HG02970 (cell line): ENCODE measurements at regions not wholly inside any gene's neighbourhood (a gene's known extent, or its start where the extent isn't known, plus 50 kb on each side); places are given as distances from the start of the nearest gene placed in this dataset.
"Not testable (repeated sequence)": the region's sequence is repeated elsewhere in the genome, so short reads cannot be mapped to it uniquely, and the experiment has no call there.

Experiments used
- ATAC-seq: cut with Tn5 transposase; IDR thresholded peaks from one replicate; pipeline ENCODE4 v1.9.1; 2021; ENCODE audit warnings: mild to moderate bottlenecking, moderate library complexity, moderate number of reproducible peaks; ENCODE audit not compliant: unreplicated experiment, low FRiP score

- no peak for ATAC-seq
These were observed 942.2 kb downstream of the CNTNAP5 start for GRCh38 chr2:124967325-124967724.

DNA sequence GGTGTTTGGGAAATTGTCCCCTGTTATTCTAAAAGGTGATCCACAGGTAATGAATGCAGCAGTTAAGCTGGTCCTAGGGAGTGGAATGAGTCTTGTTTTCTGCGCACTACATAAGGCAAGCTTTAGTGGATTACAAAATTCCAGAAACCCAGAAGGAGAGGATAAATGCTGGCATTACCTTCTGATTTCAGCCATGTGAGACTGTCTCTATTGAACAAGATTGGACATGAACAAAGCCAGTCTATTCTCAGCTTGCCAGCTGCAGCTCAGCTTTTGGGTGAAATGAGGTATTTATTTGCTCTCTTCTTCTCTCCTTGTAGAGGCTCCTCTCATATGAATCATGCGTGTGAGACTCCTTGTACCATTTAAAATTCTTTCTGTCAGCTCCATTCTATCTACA, 944.9 kb downstream of the CNTNAP5 start:
- no peak for ATAC-seq

- ATAC-seq: no peak
These were observed 948.3 kb downstream of the CNTNAP5 start for GRCh38 chr2:124973396-124973795.

DNA sequence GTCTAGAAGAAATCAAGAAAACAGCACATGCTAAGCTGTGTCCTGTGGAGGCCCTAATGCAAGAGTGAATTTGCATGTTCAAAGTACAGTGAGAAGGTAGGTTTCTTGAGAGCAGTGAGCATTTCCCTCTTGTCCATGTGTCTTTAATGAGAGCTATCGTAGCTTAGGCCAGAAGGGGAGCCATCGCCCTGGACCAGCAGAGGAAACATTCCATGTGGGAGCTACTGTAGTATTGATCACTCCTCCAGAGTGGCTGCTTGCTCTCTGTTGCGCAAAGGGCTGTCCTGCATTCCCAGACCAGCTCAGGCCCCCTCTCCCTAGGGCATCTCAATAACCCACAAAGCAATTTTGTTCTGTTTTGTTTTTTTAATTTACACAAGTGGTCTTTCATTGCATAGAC, 950.1 kb downstream of the CNTNAP5 start:
- ATAC-seq: no peak

- no peak for ATAC-seq
These were observed 950.6 kb downstream of the CNTNAP5 start for GRCh38 chr2:124975648-124976047.

DNA sequence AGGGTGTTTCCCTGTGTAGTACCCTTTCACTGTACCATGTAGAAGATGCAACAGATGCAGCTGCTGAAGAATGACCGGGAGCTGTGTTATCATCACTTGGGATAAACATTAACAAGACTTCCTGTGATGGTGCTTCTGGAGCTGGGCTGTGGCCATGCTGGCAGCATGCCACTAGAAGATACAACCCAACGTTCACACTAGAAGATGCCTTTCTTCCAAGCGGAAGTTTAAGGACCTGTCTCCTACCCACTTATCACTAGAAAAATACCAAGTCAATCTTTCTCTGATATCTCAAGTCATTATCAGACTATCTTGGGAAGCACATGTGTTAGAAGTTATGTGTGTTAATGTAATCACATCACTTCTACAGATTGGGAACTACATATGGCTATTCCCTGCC, 953.5 kb downstream of the CNTNAP5 start:
- ATAC-seq: no peak

- no peak for ATAC-seq
These were observed 958.5 kb downstream of the CNTNAP5 start for GRCh38 chr2:124983595-124983994.

DNA sequence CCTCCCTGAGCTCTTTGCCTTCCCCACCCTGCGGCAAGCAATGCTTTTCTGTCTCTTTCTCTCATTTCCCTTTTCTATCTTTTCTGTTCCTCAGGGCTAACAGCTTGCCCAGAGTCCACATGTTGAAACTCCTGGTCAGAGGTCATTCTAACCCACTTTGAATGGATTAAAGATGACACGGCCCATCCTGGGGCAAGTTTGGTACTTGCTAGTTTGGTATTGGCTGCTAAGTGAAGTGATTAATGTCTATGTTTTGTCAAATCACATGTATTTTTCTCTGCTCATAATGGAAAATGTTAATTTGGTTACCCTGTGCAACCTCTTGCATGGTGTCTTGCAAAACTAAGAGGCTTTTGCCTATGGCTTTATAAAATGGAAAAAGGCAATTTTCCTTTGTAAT, 960.2 kb downstream of the CNTNAP5 start:
- no peak for ATAC-seq

GRCh38 chr2:124986136-124986535, 961.0 kb downstream of the CNTNAP5 start:
- ATAC-seq: no peak

DNA sequence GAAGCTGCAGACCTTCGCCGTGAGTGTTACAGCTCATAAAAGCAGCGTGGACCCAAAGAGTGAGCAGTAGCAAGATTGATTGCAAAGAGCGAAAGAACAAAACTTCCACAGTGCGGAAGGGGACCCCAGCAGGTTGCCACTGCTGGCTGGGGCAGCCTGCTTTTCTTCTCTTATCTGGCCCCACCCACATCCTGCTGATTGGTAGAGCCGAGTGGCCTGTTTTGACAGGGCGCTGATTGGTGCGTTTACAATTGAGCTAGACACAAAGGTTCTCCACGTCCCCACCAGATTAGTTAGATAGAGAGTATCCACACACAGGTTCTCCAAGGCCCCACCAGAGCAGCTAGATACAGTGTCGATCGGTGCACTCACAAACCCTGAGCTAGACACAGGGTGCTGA, 961.8 kb downstream of the CNTNAP5 start:
- not testable (repeated sequence) for ATAC-seq

- not testable (repeated sequence) for ATAC-seq
These were observed 962.3 kb downstream of the CNTNAP5 start for GRCh38 chr2:124987436-124987835.

DNA sequence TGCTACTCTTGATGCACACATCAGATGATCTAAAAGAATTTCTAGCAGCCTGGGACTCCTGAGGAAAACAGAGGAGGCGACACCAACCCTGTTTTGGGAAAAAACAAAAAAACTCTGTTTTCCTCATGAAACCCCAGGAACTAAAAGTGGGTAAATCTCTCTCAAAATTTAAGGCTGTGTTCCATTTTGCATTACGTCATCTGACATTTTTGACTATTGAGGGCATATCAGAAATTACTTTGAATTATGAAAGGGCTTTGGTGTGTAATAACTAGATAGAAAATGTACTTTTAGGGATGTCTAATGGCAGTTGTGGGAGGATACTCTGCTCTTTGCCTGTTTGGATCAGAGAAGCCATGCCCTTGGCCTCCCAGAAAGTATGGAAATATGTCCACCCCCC, 963.0 kb downstream of the CNTNAP5 start:
- ATAC-seq: no peak

DNA sequence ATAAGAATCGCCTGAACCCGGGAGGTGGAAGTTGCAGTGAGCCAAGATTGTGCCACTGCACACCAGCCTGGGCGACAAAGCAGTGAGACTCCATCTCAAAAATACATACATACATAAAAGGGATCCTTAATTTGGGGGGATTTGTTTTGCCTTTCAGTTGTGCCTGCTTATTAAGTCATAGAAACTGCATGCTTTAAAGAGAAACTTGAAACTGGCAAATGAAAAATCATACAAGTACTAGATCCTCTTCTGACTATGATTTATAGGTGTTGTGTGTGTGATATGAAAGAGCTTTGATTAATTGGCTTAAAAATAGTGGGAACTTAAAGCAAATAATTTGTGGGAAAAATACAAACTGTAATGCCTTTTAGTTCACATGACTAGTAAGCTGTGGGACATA, 963.7 kb downstream of the CNTNAP5 start:
- no peak for ATAC-seq

DNA sequence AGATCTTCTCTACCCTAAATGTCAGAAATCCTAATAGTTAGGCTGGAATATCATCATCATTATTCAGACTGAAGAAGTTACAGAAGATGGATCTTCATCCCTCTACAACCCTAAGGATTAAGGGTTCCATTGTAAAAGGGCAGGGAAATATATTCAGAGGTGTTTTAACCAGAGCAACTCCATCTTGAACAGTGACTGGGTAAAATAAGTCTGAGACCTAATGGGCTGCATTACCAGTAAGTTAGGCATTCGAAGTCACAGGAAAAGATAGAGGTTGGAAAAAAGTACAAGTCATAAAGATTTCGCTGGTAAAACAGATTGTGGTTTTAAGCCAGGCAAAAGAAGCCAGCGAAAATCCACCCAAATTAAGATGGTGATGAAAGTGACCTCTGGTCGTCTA, 968.7 kb downstream of the CNTNAP5 start:
- no peak for ATAC-seq

GRCh38 chr2:124995185-124995912, 970.3 kb downstream of the CNTNAP5 start:
- no peak for ATAC-seq

DNA sequence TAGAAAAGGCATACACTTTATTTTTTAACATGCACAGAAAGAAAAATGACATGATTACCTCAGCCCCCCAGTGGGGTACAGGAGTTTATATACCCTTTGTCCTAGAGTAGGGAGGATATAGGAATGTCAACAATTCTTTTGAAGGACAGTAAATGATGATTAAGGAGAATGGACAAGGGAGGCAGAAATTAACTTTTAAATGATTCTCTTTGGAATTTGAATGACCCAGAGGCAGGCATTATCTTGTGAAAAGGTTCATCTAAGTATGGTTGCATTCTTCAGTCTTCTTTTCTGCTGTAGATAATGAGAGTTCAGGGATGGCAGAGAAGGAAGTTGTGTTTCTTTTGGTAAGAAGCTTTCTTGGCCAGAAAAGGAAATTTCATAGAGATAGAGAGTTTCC, 971.3 kb downstream of the CNTNAP5 start:
- no peak for ATAC-seq

DNA sequence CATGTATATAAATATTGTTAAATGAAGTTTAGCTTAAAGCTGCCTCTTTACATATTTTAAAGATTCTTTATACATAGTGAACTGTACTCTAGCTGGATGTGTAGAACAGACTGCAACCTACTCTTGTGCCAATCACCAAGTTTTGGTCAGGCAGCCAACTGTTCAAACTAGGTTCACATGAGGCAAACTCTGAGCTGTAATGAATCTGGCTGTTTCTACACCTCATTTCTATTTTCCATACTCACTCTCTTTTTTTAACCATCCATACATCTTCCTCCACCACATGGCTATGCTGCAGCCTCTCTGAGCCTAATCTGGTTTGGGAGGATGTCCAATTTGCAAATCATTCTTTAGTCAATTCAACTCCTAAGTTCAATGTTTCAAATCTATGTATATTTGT, 974.8 kb downstream of the CNTNAP5 start:
- ATAC-seq: no peak

GRCh38 chr2:125004106-125004800, 979.2 kb downstream of the CNTNAP5 start:
- no peak for ATAC-seq

GRCh38 chr2:125006676-125007075, 981.6 kb downstream of the CNTNAP5 start:
- no peak for ATAC-seq

DNA sequence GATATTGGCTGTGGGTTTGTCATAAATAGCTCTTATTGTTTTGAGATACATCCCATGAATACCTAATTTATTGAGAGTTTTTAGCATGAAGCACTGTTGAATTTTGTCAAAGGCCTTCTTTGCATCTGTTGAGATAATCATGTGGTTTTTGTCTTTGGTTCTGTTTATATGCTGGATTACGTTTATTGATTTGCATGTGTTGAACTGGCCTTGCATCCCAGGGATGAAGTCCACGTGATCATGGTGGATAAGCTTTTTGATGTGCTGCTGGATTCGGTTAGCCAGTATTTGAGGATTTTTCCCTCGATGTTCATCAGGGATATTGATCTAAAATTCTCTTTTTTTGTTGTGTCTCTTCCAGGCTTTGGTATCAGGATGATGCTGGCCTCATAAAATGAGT, 1003.6 kb downstream of the CNTNAP5 start:
- ATAC-seq: not testable (repeated sequence)

DNA sequence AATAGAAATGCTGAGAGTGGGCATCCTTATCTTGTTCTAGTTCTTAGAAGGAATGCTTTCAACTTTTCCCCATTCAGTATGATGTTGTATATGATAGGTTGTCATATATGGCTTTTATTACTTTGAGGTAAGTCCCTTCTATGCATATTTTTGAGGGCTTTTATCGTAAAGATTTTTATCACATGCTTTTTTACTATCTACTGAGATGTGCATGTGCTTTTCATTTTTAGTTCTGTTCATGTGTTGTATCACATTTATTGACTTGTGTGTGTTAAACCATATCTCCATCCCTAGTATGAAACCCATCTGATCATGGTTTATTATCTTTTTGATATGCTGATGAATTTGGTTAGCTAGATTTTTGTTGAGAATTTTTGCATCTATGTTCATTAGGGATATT, 1008.8 kb downstream of the CNTNAP5 start:
- ATAC-seq: no peak

DNA sequence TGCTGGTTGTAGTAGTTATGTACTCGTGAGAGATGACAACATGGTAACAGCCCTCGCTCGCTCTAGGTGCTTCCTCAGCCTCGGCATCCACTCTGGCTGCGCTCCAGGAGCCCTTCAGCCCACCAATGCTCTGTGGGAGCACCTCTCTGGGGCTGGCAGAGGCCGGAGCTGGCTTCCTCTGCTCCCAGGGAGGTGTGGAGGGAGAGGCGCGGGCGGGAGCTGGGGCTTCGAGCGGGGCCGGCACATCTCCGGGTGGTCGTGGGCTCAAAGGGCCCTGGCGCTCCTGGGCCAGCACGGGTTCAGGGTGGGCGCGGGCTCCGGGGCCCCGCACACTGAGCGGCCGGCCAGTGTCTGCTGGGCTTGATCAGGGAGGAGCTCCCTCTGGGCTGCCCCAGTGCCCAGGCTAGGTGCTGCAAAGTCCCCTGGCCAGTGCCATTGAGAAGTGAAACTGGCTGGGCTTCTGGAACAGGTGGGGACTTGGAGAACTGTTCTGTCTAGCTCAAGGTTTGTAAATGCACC, 1012.1 kb downstream of the CNTNAP5 start:
- no peak for ATAC-seq
